CD8-positive, alpha-beta memory T cell (primary cell): ENCODE measurements at regions not wholly inside any gene's neighbourhood (a gene's known extent, or its start where the extent isn't known, plus 50 kb on each side); places are given as distances from the start of the nearest gene placed in this dataset.

ENCODE experiments used
- CTCF ChIA-PET: fragments of 350-600 bp; sonication (Branson Sonifier 250); formaldehyde crosslinking; loops from one replicate; lab custom pipeline; 2021; ENCODE audit warnings: antibody characterized with exemption; lab: Charles Lee
- POLR2A ChIA-PET: fragments of 350-600 bp; sonication (Branson Sonifier 250); formaldehyde crosslinking; loops from one replicate; lab custom pipeline; 2021; ENCODE audit warnings: antibody characterized with exemption; lab: Charles Lee
- DNase-seq, 5 donors: peaks; one replicate each; pipeline versions ENCODE4 v3.0.0 to v3.0.0-alpha.2; 2020 to 2022; ENCODE audit warnings: mixed read lengths in 1 of 5
- H3K27ac ChIP-seq: one replicate; pipeline ENCODE4 v1.7.0; 2013; ENCODE audit warnings: low read depth, mild to moderate bottlenecking, low read length, moderate library complexity
- H3K27me3 ChIP-seq: 2 replicates; pipeline ENCODE4 v1.7.0; 2013; ENCODE audit warnings: low read length, mild to moderate bottlenecking; ENCODE audit not compliant: insufficient read depth, poor library complexity, severe bottlenecking
- H3K36me3 ChIP-seq: 2 replicates; pipeline ENCODE4 v1.7.0; 2013; ENCODE audit warnings: mild to moderate bottlenecking, low read length, moderate library complexity; ENCODE audit not compliant: insufficient read depth
- H3K4me1 ChIP-seq: 2 replicates; pipeline ENCODE4 v1.7.0; 2013; ENCODE audit warnings: mild to moderate bottlenecking, low read length, moderate library complexity; ENCODE audit not compliant: insufficient read depth
- H3K4me3 ChIP-seq: 2 replicates; pipeline ENCODE4 v1.7.0; 2013; ENCODE audit warnings: mild to moderate bottlenecking, low read length
- H3K9me3 ChIP-seq: 2 replicates; pipeline ENCODE4 v1.7.0; 2013; ENCODE audit warnings: mild to moderate bottlenecking, low read length
- H3K27ac Mint-ChIP-seq, 8 donors: one replicate each; pipeline ENCODE4 v1.8.0; 2020 to 2021; ENCODE audit warnings: mixed read lengths in 8 of 8, mild to moderate bottlenecking in 6 of 8, inconsistent platforms in 3 of 8, moderate library complexity in 3 of 8
- H3K27me3 Mint-ChIP-seq, 2 donors: one replicate each; pipeline ENCODE4 v1.8.0; 2020 to 2021; ENCODE audit warnings: mixed read lengths in 2 of 2, mild to moderate bottlenecking in 1 of 2, moderate library complexity in 1 of 2
- H3K36me3 Mint-ChIP-seq, 3 donors: one replicate each; pipeline ENCODE4 v1.8.0; 2020 to 2021; ENCODE audit warnings: mixed read lengths in 3 of 3, inconsistent platforms in 1 of 3, mild to moderate bottlenecking in 1 of 3
- H3K4me1 Mint-ChIP-seq, 3 donors: one replicate each; pipeline ENCODE4 v1.8.0; 2020 to 2021; ENCODE audit warnings: mixed read lengths in 3 of 3, inconsistent platforms in 1 of 3, mild to moderate bottlenecking in 1 of 3
- H3K4me3 Mint-ChIP-seq, 7 donors: one replicate each; pipeline ENCODE4 v1.8.0; 2020 to 2021; ENCODE audit warnings: mixed read lengths in 7 of 7, mild to moderate bottlenecking in 6 of 7, moderate library complexity in 4 of 7, inconsistent platforms in 2 of 7
- H3K9me3 Mint-ChIP-seq, 5 donors: one replicate each; pipeline ENCODE4 v1.8.0; 2020 to 2022; ENCODE audit warnings: mixed read lengths in 5 of 5, mild to moderate bottlenecking in 3 of 5, moderate library complexity in 2 of 5, inconsistent platforms in 1 of 5

DNA sequence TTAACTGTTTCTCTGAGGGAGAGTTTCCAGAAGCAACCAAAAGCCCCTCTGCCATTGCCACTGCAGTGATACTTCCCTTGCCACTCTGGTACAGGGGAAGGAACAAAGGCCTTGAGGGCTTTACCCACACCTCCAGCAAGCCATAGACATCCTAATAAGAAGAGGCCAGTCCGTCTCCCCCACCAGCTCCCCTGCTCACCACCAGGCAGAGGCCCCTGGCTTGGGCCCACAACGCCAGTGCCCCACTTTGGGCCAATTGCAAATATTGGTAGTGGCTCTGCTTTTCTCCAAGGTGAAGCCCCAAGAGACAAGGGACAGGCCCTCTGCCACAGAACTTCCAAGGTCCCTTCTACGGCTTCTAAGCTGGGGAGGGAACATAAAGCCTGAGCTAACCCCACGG is 833.0 kb downstream of the DACH1 start:
- no peak overlapping the region for H3K4me3 Mint-ChIP-seq
- peaks cover 2 to 24% (median 4%) of the 10 kb centered on the region in 5 donors for H3K9me3 Mint-ChIP-seq
- DNase-seq, result no peak
- H3K27ac ChIP-seq, result no peak overlapping the region
- H3K4me1 Mint-ChIP-seq, result no peaks in the 10 kb centered on the region
- H3K4me3 ChIP-seq, result no peak overlapping the region
- H3K9me3 ChIP-seq, result no peaks in the 10 kb centered on the region
- no peaks in the 10 kb centered on the region for H3K4me1 ChIP-seq
- POLR2A ChIA-PET, result no interaction called here
- CTCF ChIA-PET, result no interaction called here
- H3K27me3 ChIP-seq, result no peaks in the 10 kb centered on the region
- H3K27ac Mint-ChIP-seq, result no peak overlapping the region
- H3K36me3 ChIP-seq, result no peaks in the 10 kb centered on the region
- no peaks in the 10 kb centered on the region for H3K36me3 Mint-ChIP-seq
- H3K27me3 Mint-ChIP-seq, result peaks cover 0 to 2% of the 10 kb centered on the region in 2 donors

DNA sequence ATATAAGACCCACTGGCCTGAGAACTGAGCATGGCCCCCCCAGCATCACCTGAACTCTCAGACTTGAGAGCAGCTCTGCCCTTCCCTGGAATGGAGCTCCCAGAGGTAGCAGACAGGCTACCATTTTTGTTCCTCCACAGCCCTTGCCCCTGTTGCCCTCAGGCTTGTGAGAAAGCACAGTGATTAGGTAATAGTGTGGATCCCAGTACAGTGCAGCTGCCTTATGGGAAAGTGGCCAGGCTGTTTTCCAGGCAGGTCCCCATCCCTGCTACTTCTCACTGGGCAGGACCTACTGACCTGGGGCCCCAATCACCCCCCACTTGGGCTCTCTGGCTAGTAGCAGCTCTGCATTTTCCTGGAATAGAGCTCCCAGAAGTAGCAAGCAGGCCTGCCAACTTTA is 834.0 kb downstream of the DACH1 start:
- Histone ChIP-seq H3K27ac (no peak overlapping the region), H3K4me3 (no peak overlapping the region), H3K4me1 (no peaks in the 10 kb centered on the region), H3K27me3 (no peaks in the 10 kb centered on the region), H3K9me3 (no peaks in the 10 kb centered on the region), H3K36me3 (no peaks in the 10 kb centered on the region)
- ChIA-PET CTCF (no interaction called here), POLR2A (no interaction called here)
- Mint-ChIP-seq H3K36me3 (no peaks in the 10 kb centered on the region), H3K4me3 (no peak overlapping the region), H3K27ac (no peak overlapping the region), H3K9me3 (peaks cover 4 to 31% (median 7%) of the 10 kb centered on the region in 5 donors), H3K27me3 (peaks cover 0 to 2% of the 10 kb centered on the region in 2 donors), H3K4me1 (no peaks in the 10 kb centered on the region)
- DNase-seq, result no peak

DNA sequence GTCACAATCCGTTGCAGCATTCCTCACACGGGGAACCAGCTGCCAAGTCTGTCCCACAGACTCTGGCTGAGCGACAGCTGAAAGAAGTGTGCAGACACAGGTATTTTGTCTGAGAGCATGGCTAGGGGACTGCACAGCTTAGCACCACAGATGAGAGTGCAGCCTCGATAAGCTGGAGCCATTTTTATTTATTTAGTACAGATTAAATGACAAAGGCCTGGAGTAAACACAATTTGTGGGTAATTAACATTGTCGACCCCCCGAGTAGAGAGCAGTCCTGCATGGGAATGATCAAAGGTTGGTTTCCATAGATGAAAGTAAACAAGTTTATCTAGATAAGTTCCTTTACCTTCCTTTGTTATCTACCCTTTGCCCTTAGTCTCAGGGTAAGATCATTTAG is 836.2 kb downstream of the DACH1 start:
- Mint-ChIP-seq H3K27ac (no peak overlapping the region), H3K27me3 (peaks cover 0 to 2% of the 10 kb centered on the region in 2 donors)
- POLR2A ChIA-PET, result no interaction called here

DNA sequence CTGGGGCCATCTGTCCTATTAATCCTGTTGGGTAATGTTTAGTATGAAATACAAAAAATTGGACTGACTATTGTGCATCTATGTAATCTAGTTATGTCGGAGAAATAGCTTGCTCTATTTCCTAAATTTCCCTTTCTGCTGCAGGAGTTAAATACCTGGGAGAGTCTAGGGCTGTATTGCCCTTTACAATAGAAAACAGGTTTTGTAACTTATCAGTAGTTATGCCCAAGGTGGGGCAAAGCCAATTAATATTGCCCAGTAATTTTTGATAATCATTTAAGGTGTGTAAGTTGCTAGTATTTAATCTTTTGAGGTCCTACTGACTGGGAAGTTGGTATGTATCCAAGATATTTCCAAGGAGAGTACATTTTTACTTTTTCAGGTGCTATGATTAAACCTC is 838.1 kb downstream of the DACH1 start:
- no peaks in the 10 kb centered on the region for H3K4me1 ChIP-seq
- Mint-ChIP-seq H3K36me3 (no peaks in the 10 kb centered on the region), H3K4me1 (no peaks in the 10 kb centered on the region), H3K4me3 (no peak overlapping the region), H3K9me3 (peaks cover 2 to 23% (median 12%) of the 10 kb centered on the region in 5 donors), H3K27me3 (peaks cover 0 to 2% of the 10 kb centered on the region in 2 donors), H3K27ac (no peak overlapping the region)
- H3K4me3 ChIP-seq, result no peak overlapping the region
- H3K27me3 ChIP-seq, result no peaks in the 10 kb centered on the region
- POLR2A ChIA-PET, result no interaction called here
- CTCF ChIA-PET, result no interaction called here
- H3K36me3 ChIP-seq, result no peaks in the 10 kb centered on the region
- no peak overlapping the region for H3K27ac ChIP-seq
- no peak for DNase-seq
- H3K9me3 ChIP-seq, result no peaks in the 10 kb centered on the region

More for the DNA sequence above, 836.2 kb downstream of the DACH1 start:
- no peaks in the 10 kb centered on the region for H3K4me1 ChIP-seq
- H3K4me3 ChIP-seq, result no peak overlapping the region
- Mint-ChIP-seq H3K9me3 (peaks cover 4 to 23% (median 12%) of the 10 kb centered on the region in 5 donors), H3K4me3 (no peak overlapping the region), H3K36me3 (no peaks in the 10 kb centered on the region), H3K4me1 (no peaks in the 10 kb centered on the region)
- CTCF ChIA-PET, result no interaction called here
- H3K36me3 ChIP-seq, result no peaks in the 10 kb centered on the region
- no peaks in the 10 kb centered on the region for H3K27me3 ChIP-seq
- DNase-seq, result no peak
- H3K27ac ChIP-seq, result no peak overlapping the region
- no peaks in the 10 kb centered on the region for H3K9me3 ChIP-seq

DNA sequence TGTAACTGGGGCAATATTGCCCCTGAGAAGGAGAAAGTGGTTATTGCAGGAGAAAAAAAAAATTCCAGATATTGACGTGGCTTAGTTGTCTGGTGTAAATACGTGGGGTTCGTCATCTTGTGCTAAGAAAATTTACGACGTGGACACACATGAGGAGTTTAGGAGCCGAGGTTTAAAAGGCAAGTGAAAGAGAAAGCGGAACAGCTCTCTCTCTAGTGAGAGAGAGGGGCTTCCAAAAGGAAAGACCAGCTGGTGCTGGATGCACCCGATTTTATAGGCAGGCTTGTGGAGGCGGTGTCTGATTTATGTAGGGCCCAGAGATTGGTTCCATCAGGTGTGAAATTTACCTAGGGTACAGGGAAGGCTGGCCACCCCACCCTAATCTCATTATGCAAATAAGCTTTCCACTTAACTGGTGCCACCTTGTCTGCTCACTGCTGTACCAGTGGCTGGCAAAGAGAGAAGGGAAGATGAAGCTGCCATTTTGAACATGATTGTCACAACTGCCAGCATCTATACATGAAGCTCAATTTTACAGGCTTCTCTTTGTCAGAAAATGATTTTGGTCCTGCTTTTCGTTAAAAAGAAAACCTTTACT is 845.1 kb downstream of the DACH1 start:
- Mint-ChIP-seq H3K4me3 (no peak overlapping the region), H3K27ac (no peak overlapping the region), H3K4me1 (no peaks in the 10 kb centered on the region), H3K27me3 (no peaks in the 10 kb centered on the region), H3K9me3 (peaks cover 2 to 22% (median 7%) of the 10 kb centered on the region in 5 donors), H3K36me3 (no peaks in the 10 kb centered on the region)
- Histone ChIP-seq H3K4me1 (no peaks in the 10 kb centered on the region), H3K36me3 (no peaks in the 10 kb centered on the region), H3K9me3 (peaks cover 4% of the 10 kb centered on the region), H3K27me3 (no peaks in the 10 kb centered on the region), H3K4me3 (no peak overlapping the region), H3K27ac (no peak overlapping the region)
- POLR2A ChIA-PET, result no interaction called here
- no peak for DNase-seq
- CTCF ChIA-PET, result no interaction called here

DNA sequence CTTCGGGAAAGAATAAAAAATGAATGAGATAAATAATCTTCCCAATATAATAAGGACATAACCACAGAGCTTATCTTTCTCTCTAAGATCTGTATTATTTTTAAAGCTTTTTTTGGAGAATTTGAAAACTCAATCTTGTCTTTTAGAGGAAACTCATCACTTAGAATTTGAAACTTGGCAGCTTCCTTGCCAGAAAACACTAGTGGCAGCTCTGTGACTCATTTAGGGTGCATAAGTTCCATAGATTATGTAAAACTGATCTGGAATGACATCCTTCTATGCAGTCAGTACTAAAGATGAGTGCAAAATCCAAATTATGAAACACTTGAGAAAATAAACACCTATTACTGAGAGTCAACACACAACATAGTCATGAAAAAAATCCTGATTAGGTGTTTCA is 848.0 kb downstream of the DACH1 start:
- H3K9me3 Mint-ChIP-seq, result peaks cover 3 to 32% (median 8%) of the 10 kb centered on the region in 5 donors
- no peak for DNase-seq
- CTCF ChIA-PET, result no interaction called here
- H3K27me3 Mint-ChIP-seq, result no peaks in the 10 kb centered on the region
- H3K4me1 ChIP-seq, result no peaks in the 10 kb centered on the region
- H3K4me1 Mint-ChIP-seq, result no peaks in the 10 kb centered on the region
- peaks cover 4% of the 10 kb centered on the region for H3K9me3 ChIP-seq
- no peak overlapping the region for H3K4me3 ChIP-seq
- POLR2A ChIA-PET, result no interaction called here
- H3K36me3 Mint-ChIP-seq, result no peaks in the 10 kb centered on the region
- H3K4me3 Mint-ChIP-seq, result no peak overlapping the region
- no peaks in the 10 kb centered on the region for H3K27me3 ChIP-seq
- no peak overlapping the region for H3K27ac Mint-ChIP-seq
- H3K27ac ChIP-seq, result no peak overlapping the region
- H3K36me3 ChIP-seq, result no peaks in the 10 kb centered on the region

DNA sequence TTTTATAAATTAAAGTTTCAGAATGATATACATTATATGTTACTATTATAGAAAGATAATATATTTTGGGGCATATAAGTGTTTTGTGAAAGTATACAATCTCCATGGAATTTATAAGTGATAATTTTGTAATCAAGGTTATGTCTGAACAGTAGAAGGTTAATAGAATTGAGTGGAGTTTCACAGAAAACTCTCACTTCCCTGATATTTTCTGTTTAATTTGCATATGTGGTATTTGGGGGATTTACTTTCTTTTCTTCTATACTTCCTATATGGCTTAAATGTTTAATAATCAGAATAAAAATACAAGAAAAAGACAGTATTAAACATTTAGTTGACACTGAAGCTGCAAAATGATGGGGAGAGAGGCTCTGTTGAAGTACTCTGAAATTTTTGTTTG is 848.5 kb downstream of the DACH1 start:
- no peak overlapping the region for H3K27ac ChIP-seq
- POLR2A ChIA-PET, result no interaction called here
- H3K9me3 ChIP-seq, result peaks cover 4% of the 10 kb centered on the region
- H3K4me3 ChIP-seq, result no peak overlapping the region
- no peak overlapping the region for H3K27ac Mint-ChIP-seq
- H3K36me3 Mint-ChIP-seq, result no peaks in the 10 kb centered on the region
- H3K36me3 ChIP-seq, result no peaks in the 10 kb centered on the region
- H3K4me1 Mint-ChIP-seq, result no peaks in the 10 kb centered on the region
- H3K27me3 Mint-ChIP-seq, result no peaks in the 10 kb centered on the region
- H3K9me3 Mint-ChIP-seq, result peaks cover 3 to 30% (median 8%) of the 10 kb centered on the region in 5 donors
- no peaks in the 10 kb centered on the region for H3K27me3 ChIP-seq
- no peak overlapping the region for H3K4me3 Mint-ChIP-seq
- H3K4me1 ChIP-seq, result no peaks in the 10 kb centered on the region
- CTCF ChIA-PET, result no interaction called here
- DNase-seq, result no peak

DNA sequence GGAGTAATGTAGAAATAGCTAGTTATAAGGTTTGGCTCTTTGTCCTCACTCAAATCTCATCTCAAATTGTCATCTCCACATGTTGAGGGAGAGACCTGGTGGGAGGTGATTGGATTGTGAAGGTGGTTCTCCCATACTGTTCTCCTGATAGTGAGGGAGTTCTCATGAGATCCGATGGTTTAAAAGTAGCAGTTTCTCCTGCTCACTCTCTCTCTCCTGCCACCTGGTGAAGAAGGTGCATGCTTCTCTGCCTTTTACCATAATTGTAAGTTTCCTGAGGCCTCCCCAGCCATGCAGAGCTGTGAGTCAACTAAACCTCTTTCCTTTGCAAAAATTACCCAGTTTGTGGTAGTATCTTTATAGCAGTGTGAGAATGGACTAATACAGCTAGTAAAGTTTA is 849.4 kb downstream of the DACH1 start:
- Mint-ChIP-seq H3K27ac (no peak overlapping the region), H3K27me3 (no peaks in the 10 kb centered on the region), H3K9me3 (peaks cover 0 to 25% (median 7%) of the 10 kb centered on the region in 5 donors), H3K4me3 (no peak overlapping the region), H3K4me1 (no peaks in the 10 kb centered on the region), H3K36me3 (no peaks in the 10 kb centered on the region)
- POLR2A ChIA-PET, result no interaction called here
- Histone ChIP-seq H3K27ac (no peak overlapping the region), H3K36me3 (no peaks in the 10 kb centered on the region), H3K9me3 (peaks cover 4% of the 10 kb centered on the region), H3K4me1 (no peaks in the 10 kb centered on the region), H3K4me3 (no peak overlapping the region), H3K27me3 (no peaks in the 10 kb centered on the region)
- no peak for DNase-seq
- CTCF ChIA-PET, result no interaction called here
